ENCODE measurements at regions not wholly inside any gene's neighbourhood (a gene's known extent, or its start where the extent isn't known, plus 50 kb on each side); places are given as distances from the start of the nearest gene placed in this dataset.

DNA sequence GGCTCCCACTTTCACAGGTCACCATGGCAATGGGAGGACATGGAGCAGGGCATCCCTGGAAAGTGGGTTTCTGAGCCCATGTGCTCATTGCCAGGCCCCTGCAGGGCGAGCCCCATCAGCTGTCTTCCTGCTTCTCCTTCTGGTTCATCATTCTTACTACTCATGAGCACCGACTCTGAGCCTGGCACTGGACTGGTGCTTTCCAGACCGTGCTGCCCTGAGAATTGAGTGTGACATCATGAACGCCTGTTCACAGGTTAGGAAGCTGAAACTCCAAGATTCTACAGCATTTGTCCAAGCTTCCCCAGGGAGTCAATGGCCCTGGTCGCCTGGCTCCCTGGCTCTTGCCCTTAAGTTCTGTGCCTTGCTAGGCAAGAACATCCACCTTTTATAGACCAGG lies 210.4 kb upstream of the ZNF536 start:
- TF ChIP-seq GATA2 (IDR thresholded peaks at IDR 0.05; ENCODE audit: low read depth, low read length) (no peak), GATA3 (IDR thresholded peaks at IDR 0.05; ENCODE audit: low read depth, low read length) (no peak)

Data from SH-SY5Y (cell line).